ENCODE measurements at regions not wholly inside any gene's neighbourhood (a gene's known extent, or its start where the extent isn't known, plus 50 kb on each side); places are given as distances from the start of the nearest gene placed in this dataset.

DNA sequence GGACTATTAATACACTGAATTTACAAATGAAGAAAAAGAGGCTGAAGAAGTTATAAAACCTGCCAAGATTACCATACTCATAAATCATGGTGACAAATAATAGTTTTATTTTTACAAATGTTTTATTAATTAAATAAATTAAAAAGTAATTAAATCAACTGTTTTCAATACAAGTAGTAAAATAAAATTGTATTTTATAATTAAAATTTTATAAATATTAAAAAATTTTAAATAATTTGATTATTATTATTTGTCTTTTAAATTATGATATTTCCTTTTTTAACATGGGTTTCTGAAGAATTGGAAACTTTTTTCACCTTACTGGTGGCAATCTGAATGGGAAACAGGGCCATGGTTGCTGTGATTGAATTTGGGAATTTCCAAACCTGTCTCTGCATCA is 177.3 kb upstream of the TSHZ2 start:
- DNase-seq (ENCODE audit: low spot score in 2 of 2) = no peak
- no peaks in the 10 kb centered on the region for H3K9me3 ChIP-seq
- H3K36me3 ChIP-seq = no peaks in the 10 kb centered on the region
- TF ChIP-seq, protein P1, sequence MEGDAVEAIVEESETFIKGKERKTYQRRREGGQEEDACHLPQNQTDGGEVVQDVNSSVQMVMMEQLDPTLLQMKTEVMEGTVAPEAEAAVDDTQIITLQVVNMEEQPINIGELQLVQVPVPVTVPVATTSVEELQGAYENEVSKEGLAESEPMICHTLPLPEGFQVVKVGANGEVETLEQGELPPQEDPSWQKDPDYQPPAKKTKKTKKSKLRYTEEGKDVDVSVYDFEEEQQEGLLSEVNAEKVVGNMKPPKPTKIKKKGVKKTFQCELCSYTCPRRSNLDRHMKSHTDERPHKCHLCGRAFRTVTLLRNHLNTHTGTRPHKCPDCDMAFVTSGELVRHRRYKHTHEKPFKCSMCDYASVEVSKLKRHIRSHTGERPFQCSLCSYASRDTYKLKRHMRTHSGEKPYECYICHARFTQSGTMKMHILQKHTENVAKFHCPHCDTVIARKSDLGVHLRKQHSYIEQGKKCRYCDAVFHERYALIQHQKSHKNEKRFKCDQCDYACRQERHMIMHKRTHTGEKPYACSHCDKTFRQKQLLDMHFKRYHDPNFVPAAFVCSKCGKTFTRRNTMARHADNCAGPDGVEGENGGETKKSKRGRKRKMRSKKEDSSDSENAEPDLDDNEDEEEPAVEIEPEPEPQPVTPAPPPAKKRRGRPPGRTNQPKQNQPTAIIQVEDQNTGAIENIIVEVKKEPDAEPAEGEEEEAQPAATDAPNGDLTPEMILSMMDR (IDR thresholded peaks at IDR 0.05) = no peak
- no peak overlapping the region for H3K27ac ChIP-seq
- H3K4me1 ChIP-seq = no peaks in the 10 kb centered on the region
- H3K27me3 ChIP-seq = no peaks in the 10 kb centered on the region
- no peak overlapping the region for H3K4me3 ChIP-seq
- intact Hi-C loops (cut with DNase I) = no loop called here

DNA sequence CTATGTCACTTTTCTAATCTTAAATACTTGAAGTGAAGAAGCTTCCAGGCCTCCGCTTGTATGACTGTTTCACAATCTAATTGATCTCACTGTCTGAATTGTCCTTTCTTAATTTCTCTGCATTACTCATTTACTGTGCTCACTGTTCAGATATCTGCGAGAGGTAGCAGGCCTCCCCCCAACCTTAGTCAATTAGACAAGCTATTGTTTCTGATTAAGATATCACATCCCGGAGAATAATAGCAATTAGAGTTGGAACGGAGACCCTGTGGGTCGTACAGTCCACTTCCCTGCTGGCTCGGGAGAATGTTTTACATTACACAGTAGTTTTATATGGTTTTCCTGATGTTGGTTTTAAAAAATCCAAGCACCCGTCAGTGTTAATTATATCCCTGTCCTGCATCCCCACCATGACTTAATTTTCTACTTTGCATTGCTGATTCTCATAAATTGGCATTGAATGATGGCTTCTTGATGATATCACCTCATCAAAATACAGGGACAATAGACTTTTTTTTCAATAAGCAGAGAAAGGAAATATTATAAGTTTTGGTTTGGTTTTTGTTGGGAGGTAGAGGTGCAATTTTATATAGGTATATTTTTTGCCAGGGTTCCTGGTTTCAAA is 178.7 kb upstream of the TSHZ2 start:
- TF ChIP-seq, protein P1 (IDR thresholded peaks at IDR 0.05) = no peak
- Histone ChIP-seq H3K36me3 (no peaks in the 10 kb centered on the region), H3K27me3 (no peaks in the 10 kb centered on the region), H3K27ac (no peak overlapping the region), H3K9me3 (no peaks in the 10 kb centered on the region), H3K4me3 (no peak overlapping the region), H3K4me1 (no peaks in the 10 kb centered on the region)
- no peak for DNase-seq (ENCODE audit: low spot score in 2 of 2)
- intact Hi-C loops (cut with DNase I) = no loop called here

DNA sequence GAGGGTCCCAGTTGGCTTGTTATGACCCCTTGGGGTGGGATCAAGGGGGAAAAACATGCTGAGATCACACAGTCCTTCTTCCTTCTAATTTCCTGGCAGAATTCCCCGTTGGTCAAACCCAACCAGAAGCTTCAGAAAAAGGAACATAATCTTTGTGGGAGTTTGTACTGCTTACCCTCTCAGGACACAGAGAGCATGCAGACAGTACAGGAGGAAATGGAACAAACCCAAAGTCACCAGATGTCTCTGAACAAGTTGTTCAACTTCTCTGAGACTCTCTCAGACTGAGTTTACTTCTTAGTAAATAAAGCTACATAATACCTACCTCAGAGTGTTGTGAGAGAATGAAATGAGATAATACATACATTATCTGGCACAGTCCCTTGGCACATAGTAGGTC is 181.1 kb upstream of the TSHZ2 start:
- intact Hi-C loops (cut with DNase I) = no loop called here
- Histone ChIP-seq H3K9me3 (no peaks in the 10 kb centered on the region), H3K4me3 (no peak overlapping the region), H3K27me3 (no peaks in the 10 kb centered on the region), H3K4me1 (no peaks in the 10 kb centered on the region), H3K27ac (no peak overlapping the region), H3K36me3 (no peaks in the 10 kb centered on the region)
- DNase-seq (ENCODE audit: low spot score in 2 of 2) = no peak
- TF ChIP-seq, protein P1 (IDR thresholded peaks at IDR 0.05) = no peak

DNA sequence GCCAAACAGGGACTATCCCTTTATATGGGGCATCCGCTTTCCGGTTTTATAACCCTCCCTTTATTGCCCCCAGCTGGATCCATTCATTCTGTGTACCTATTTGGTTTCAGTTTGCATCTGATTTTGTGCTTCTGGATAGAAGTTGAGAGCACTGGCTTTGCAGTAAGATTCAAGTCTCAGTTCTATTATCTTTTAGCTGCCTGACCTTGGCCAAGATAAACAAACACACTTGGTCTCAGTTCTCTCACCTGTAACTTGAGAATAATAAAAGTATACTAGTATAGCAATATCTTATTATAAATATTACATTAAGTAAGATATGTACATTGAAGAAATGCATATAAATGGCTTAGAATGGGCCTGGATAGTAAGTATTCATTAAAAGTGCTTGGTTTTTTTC is 182.4 kb upstream of the TSHZ2 start:
- no peaks in the 10 kb centered on the region for H3K9me3 ChIP-seq
- H3K4me3 ChIP-seq = no peak overlapping the region
- no peaks in the 10 kb centered on the region for H3K4me1 ChIP-seq
- no peaks in the 10 kb centered on the region for H3K27me3 ChIP-seq
- H3K27ac ChIP-seq = no peak overlapping the region
- DNase-seq (ENCODE audit: low spot score in 2 of 2) = no peak
- TF ChIP-seq, protein P1 (IDR thresholded peaks at IDR 0.05) = no peak
- intact Hi-C loops (cut with DNase I) = no loop called here
- no peaks in the 10 kb centered on the region for H3K36me3 ChIP-seq

DNA sequence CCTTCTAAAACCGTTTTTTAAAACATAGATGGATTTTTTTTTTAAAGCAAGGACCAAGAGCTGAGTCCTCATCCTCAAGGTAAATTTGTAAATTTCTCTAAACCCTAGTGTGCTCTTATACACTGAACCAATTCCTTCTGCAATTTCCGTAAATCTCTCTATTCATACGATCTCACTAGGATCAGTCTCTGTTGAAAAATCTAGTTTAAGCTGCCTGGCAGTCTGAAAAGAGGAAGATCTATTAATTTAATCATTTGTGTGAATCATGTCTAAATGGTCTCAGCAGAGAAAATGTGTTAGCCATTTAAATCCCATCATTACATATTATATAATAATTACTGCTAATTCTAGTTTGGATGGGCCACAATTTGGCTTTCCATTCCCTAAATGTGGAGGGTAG is 184.2 kb upstream of the TSHZ2 start:
- Histone ChIP-seq H3K36me3 (no peaks in the 10 kb centered on the region), H3K27me3 (no peaks in the 10 kb centered on the region), H3K27ac (no peak overlapping the region), H3K4me3 (no peak overlapping the region), H3K9me3 (no peaks in the 10 kb centered on the region), H3K4me1 (no peaks in the 10 kb centered on the region)
- no peak for DNase-seq (ENCODE audit: low spot score in 2 of 2)
- intact Hi-C loops (cut with DNase I) = no loop called here
- TF ChIP-seq, protein P1 (IDR thresholded peaks at IDR 0.05) = no peak

DNA sequence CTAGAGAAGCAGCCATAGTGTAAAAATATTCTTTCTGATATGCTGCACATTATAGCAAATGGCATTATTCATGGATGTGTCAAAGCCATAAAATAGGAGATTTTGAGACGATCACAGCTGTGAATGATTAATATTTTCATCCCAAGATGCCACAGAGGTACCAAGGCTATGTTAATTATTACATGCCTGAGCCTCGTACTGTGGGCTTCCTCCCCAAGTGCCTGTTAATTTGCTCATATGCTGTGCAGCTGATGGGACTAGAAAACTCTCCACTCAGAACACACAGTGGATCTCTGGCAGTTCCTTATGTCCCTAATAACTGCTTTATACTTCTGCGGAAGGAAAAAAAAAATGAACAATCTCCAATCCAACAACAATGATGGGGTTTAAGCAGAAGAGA is 184.9 kb upstream of the TSHZ2 start:
- H3K27ac ChIP-seq = no peak overlapping the region
- H3K4me1 ChIP-seq = no peaks in the 10 kb centered on the region
- TF ChIP-seq, protein P1 (IDR thresholded peaks at IDR 0.05) = no peak
- H3K9me3 ChIP-seq = no peaks in the 10 kb centered on the region
- no peaks in the 10 kb centered on the region for H3K27me3 ChIP-seq
- intact Hi-C loops (cut with DNase I) = no loop called here
- DNase-seq (ENCODE audit: low spot score in 2 of 2) = no peak
- no peak overlapping the region for H3K4me3 ChIP-seq
- no peaks in the 10 kb centered on the region for H3K36me3 ChIP-seq

Data from ascending aorta (tissue), 2 donors.